ENCODE measurements at regions not wholly inside any gene's neighbourhood (a gene's known extent, or its start where the extent isn't known, plus 50 kb on each side); places are given as distances from the start of the nearest gene placed in this dataset.

- FAIRE-seq (no peak), DNase-seq (ENCODE audit: insufficient read length, low spot score) (no peak)
- no peak for TF ChIP-seq CTCF (IDR thresholded peaks at IDR 0.05; ENCODE audit: insufficient read depth, missing control alignments)
Observed at GRCh38 chr11:45036733-45037132, 86.0 kb upstream of the TP53I11 start.

- no peak for TF ChIP-seq CTCF (IDR thresholded peaks at IDR 0.05; ENCODE audit: insufficient read depth, missing control alignments)
- DNase-seq (ENCODE audit: insufficient read length, low spot score), result no peak
- no peak for FAIRE-seq
Observed at GRCh38 chr11:45037434-45038005, 86.8 kb upstream of the TP53I11 start.

- DNase-seq (ENCODE audit: insufficient read length, low spot score) (no peak), FAIRE-seq (no peak)
- no peak for TF ChIP-seq CTCF (IDR thresholded peaks at IDR 0.05; ENCODE audit: insufficient read depth, missing control alignments)
Observed at GRCh38 chr11:45038923-45039322, 88.2 kb upstream of the TP53I11 start.

GRCh38 chr11:45041596-45041995 is 90.9 kb upstream of the TP53I11 start:
- DNase-seq (ENCODE audit: insufficient read length, low spot score) (no peak), FAIRE-seq (no peak)
- TF ChIP-seq CTCF (IDR thresholded peaks at IDR 0.05; ENCODE audit: insufficient read depth, missing control alignments), result no peak

- TF ChIP-seq CTCF (IDR thresholded peaks at IDR 0.05; ENCODE audit: insufficient read depth, missing control alignments), result no peak
- DNase-seq (ENCODE audit: insufficient read length, low spot score), result no peak
- FAIRE-seq, result no peak
Observed at GRCh38 chr11:45042560-45042959, 91.9 kb upstream of the TP53I11 start.

- DNase-seq (ENCODE audit: insufficient read length, low spot score) (no peak), FAIRE-seq (no peak)
- no peak for TF ChIP-seq CTCF (IDR thresholded peaks at IDR 0.05; ENCODE audit: insufficient read depth, missing control alignments)
Observed at GRCh38 chr11:45043755-45044475, 93.2 kb upstream of the TP53I11 start.

All from D721Med (cell line).